SK-N-SH (cell line): ENCODE measurements at regions not wholly inside any gene's neighbourhood (a gene's known extent, or its start where the extent isn't known, plus 50 kb on each side); places are given as distances from the start of the nearest gene placed in this dataset.

ENCODE experiments used
- EP300 ChIP-seq, 2 experiments: IDR thresholded peaks; 2 replicates each; pipeline versions ENCODE4 v1.4.0 to v1.6.1; 2012; ENCODE audit warnings: borderline replicate concordance in 1 of 2, low read depth in 1 of 2, low read length in 1 of 2
- EZH2phosphoT487 ChIP-seq: fragments of 200-600 bp; sonication (generic); IDR thresholded peaks from 2 replicates; pipeline ENCODE4 v1.6.1; 2017; ENCODE audit warnings: low read depth, mixed run types, mild to moderate bottlenecking, antibody characterized with exemption, moderate library complexity, borderline replicate concordance
- GATA2 ChIP-seq: sonication (generic); formaldehyde crosslinking; IDR thresholded peaks from 2 replicates; pipeline ENCODE4 v1.5.0; 2020; ENCODE audit warnings: mild to moderate bottlenecking, missing genetic modification reagents
- POLR2AphosphoS5 ChIP-seq: IDR thresholded peaks from 2 replicates; pipeline ENCODE4 v1.6.1; 2012; ENCODE audit warnings: low read depth, low read length
- RAD21 ChIP-seq: IDR thresholded peaks from 2 replicates; pipeline ENCODE4 v1.6.1; 2012; ENCODE audit warnings: mild to moderate bottlenecking, low read length
- TF ChIP-seq, protein P1 (sequence below): fragments of 200-600 bp; sonication (generic); IDR thresholded peaks from 2 replicates; pipeline ENCODE4 v1.6.1; 2017; ENCODE audit warnings: antibody characterized with exemption, mild to moderate bottlenecking, moderate library complexity
- TF ChIP-seq, protein P2 (sequence below): IDR thresholded peaks from 2 replicates; pipeline ENCODE4 v1.4.0; 2012; ENCODE audit warnings: low read depth, borderline replicate concordance
- TF ChIP-seq, protein P3 (sequence below): IDR thresholded peaks from 2 replicates; pipeline ENCODE4 v1.4.0; 2012; ENCODE audit warnings: low read depth

- no peak for TF ChIP-seq RAD21
- TF ChIP-seq EP300 (IDR thresholded peaks at IDR 0.05; ENCODE audit: borderline replicate concordance in 1 of 2, low read depth in 1 of 2, low read length in 1 of 2), result no peak
- TF ChIP-seq, protein P1, sequence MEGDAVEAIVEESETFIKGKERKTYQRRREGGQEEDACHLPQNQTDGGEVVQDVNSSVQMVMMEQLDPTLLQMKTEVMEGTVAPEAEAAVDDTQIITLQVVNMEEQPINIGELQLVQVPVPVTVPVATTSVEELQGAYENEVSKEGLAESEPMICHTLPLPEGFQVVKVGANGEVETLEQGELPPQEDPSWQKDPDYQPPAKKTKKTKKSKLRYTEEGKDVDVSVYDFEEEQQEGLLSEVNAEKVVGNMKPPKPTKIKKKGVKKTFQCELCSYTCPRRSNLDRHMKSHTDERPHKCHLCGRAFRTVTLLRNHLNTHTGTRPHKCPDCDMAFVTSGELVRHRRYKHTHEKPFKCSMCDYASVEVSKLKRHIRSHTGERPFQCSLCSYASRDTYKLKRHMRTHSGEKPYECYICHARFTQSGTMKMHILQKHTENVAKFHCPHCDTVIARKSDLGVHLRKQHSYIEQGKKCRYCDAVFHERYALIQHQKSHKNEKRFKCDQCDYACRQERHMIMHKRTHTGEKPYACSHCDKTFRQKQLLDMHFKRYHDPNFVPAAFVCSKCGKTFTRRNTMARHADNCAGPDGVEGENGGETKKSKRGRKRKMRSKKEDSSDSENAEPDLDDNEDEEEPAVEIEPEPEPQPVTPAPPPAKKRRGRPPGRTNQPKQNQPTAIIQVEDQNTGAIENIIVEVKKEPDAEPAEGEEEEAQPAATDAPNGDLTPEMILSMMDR, result no peak
- no peak for TF ChIP-seq GATA2 (CRISPR knock-in tag)
- TF ChIP-seq, protein P2, sequence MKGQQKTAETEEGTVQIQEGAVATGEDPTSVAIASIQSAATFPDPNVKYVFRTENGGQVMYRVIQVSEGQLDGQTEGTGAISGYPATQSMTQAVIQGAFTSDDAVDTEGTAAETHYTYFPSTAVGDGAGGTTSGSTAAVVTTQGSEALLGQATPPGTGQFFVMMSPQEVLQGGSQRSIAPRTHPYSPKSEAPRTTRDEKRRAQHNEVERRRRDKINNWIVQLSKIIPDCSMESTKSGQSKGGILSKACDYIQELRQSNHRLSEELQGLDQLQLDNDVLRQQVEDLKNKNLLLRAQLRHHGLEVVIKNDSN, result no peak
- TF ChIP-seq, protein P3, sequence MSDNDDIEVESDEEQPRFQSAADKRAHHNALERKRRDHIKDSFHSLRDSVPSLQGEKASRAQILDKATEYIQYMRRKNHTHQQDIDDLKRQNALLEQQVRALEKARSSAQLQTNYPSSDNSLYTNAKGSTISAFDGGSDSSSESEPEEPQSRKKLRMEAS, result no peak
- TF ChIP-seq POLR2AphosphoS5, result no peak
- no peak for TF ChIP-seq EZH2phosphoT487
These were observed 95.2 kb downstream of the PDGFA start for GRCh38 chr7:424301-424935.
